22Rv1 (cell line): ENCODE measurements at regions not wholly inside any gene's neighbourhood (a gene's known extent, or its start where the extent isn't known, plus 50 kb on each side); places are given as distances from the start of the nearest gene placed in this dataset.

Experiments
- ZFX ChIP-seq: fragments of 450-650 bp; IDR thresholded peaks from 2 replicates; pipeline ENCODE4 v1.6.1; 2017; ENCODE audit warnings: antibody characterized with exemption, borderline replicate concordance
- TF ChIP-seq, protein P1 (sequence below): fragments of 450-650 bp; IDR thresholded peaks from 2 replicates; pipeline ENCODE4 v1.5.1; 2017; ENCODE audit warnings: mild to moderate bottlenecking

DNA sequence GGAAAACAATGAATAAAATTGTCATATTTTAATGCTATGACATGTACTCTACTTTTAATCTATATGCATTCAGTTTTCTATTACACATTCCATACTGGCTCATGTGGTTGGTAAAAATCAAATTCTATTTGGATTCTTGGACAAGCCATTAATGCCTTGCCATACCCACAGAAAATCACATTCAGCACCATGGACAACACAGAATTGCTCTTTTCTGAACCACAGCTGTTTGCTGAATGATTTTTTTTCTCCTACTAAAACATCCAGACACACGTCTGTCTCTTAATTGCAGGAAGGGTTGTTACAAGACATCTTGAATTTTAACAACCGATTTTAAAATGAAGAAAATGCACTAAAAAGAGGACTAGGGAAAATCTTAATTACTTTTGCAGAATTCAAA, 675.6 kb downstream of the BRINP1 start:
- TF ChIP-seq, protein P1, sequence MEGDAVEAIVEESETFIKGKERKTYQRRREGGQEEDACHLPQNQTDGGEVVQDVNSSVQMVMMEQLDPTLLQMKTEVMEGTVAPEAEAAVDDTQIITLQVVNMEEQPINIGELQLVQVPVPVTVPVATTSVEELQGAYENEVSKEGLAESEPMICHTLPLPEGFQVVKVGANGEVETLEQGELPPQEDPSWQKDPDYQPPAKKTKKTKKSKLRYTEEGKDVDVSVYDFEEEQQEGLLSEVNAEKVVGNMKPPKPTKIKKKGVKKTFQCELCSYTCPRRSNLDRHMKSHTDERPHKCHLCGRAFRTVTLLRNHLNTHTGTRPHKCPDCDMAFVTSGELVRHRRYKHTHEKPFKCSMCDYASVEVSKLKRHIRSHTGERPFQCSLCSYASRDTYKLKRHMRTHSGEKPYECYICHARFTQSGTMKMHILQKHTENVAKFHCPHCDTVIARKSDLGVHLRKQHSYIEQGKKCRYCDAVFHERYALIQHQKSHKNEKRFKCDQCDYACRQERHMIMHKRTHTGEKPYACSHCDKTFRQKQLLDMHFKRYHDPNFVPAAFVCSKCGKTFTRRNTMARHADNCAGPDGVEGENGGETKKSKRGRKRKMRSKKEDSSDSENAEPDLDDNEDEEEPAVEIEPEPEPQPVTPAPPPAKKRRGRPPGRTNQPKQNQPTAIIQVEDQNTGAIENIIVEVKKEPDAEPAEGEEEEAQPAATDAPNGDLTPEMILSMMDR = no peak
- TF ChIP-seq ZFX = no peak
